Hematopoietic multipotent progenitor cell treated with erythropoietin and hydrocortisone succinate and interleukin-3 and kit ligand, for 6 days (in vitro differentiated cells): ENCODE measurements at regions not wholly inside any gene's neighbourhood (a gene's known extent, or its start where the extent isn't known, plus 50 kb on each side); places are given as distances from the start of the nearest gene placed in this dataset.
"Not testable (repeated sequence)": the region's sequence is repeated elsewhere in the genome, so short reads cannot be mapped to it uniquely, and the experiment has no call there.

Experiments
- DNase-seq: peaks from one replicate; pipeline ENCODE4 v3.0.0-alpha.2; 2015

DNA sequence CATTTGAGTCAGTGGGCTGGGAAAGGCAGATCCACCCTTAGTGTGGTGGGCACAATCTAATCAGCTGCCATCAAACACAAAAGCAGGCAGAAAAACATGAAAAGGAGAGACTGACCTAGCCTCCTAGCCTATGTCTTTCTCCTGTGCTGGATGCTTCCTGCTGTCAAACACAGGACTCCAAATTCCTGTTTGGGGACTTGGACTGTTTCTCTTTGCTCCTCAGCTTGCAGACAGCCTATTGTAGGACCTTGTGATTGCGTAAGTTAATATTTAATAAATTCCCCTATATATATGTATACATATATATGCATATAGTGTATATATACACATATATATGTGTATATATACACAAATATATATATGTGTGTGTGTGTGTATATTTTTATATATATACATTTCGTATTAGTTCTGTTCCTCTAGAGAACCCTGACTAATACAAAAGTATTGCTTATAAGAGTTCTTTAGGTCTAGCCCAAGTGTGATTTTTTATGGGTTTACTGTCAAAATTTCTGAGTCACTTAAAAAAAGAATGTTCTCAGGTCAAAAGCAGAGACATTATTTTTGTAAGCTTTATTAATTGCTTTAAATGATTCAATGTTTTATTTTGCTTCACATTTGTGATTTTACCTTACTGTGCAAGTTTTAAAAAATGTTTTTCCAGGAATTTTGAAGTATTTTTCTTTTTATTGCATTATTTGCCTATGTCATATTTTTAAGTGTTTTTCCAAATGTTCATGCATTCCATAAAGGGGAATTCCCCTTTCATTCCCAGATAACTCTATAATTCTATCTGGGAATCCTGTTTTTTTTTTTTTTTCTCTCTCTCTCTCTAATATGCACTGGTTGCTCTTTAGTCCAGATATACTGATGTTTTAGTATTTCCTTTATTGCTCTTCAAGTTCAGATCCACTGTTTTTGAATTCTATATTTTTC is 92.1 kb upstream of the ADAMTS5 start:
- DNase-seq: no peak

DNA sequence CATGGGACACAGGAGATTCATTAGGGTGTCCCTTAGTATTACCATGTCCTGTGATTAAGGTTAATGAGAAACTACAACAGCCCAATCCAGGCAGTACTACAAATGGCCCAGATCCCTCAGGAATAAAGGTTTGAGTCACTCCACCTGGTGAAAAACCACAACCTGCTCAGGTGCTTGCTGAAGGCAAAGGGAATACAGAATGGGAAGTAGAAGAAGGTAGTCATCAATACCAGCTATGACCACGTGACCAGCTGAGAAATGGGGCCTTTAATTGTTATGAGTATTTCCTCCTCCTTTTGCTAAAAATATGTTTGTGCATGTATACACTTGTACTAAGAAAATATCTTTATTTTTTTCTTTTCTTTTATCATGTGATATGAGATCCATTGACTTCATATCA is 91.1 kb upstream of the ADAMTS5 start:
- DNase-seq: no peak

GRCh38 chr21:27047658-27048314 is 80.9 kb upstream of the ADAMTS5 start:
- no peak for DNase-seq

GRCh38 chr21:27047283-27047657 is 80.4 kb upstream of the ADAMTS5 start:
- DNase-seq: no peak

DNA sequence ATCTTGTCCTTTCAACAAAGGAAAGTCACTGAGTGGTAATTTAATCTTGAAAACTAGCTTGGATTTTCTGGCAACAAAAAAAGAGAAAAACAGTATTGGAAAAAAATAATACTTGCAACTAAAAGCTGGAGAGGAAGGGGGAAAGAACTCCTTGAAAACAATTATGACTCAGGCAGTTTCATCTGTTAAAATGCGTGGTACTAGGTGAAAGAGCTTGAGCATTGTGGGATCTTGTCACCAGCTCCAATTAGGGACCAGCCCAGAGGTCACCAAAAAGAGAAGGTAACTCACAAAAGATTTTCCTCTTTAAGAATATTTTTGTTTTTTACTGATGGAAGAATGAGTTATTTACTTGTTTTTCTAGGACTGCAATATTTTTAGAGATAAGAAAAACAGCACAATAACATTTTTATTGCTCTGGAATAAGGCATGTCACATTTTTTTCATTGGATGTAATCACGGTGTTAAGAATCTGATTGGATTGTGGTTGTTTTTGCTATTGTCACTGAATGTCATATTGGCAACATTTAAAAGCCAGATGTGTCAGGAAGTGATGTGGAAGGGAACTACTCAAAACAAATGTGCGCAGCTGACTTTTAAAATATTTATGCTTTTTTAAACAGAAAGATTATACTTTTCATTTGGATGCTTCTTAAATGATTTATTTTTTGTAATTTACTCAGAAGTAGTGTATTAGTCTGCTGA is 78.5 kb upstream of the ADAMTS5 start:
- no peak for DNase-seq

DNA sequence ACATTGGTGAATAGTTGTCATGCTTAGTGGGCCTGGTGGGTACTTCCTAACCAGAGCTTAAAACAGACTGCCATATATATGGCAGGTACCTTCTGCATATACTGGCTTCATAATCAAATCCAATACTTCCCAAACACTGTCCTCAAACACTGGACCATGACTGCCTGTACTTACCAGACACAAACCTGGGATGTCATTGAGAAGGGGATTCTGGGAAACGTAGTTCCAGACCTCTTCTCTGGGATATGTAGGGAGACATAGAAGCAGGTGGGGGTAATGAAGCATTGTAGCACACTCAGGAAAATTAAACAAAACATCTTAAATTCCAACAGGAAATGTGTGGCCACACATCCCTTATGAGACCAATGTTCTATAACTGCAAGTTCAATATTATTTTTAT is 76.5 kb upstream of the ADAMTS5 start:
- DNase-seq: no peak

- DNase-seq: no peak
Observed at GRCh38 chr21:27040738-27041469, 74.0 kb upstream of the ADAMTS5 start.

GRCh38 chr21:27036736-27037301 is 69.9 kb upstream of the ADAMTS5 start:
- no peak for DNase-seq

DNA sequence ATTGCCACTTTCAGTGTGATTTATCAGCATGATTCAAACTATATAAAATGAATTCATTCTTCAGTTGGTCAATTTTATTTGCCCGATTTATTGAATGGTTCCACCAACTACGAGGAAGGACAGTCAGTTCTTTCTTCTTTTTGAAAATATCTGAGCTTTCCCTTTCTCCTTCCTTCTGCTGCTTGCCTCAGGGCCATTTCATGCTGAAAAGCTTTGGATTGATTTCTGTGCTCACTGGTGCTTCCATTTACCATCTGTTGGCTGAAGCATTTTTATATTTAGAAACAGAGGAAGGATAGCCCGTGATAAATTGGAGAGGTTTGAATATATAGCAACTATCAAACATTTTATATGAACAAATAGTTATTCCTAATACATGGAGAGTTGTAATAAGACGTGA is 68.9 kb upstream of the ADAMTS5 start:
- DNase-seq: no peak

GRCh38 chr21:27034796-27035195 is 67.9 kb upstream of the ADAMTS5 start:
- no peak for DNase-seq

DNA sequence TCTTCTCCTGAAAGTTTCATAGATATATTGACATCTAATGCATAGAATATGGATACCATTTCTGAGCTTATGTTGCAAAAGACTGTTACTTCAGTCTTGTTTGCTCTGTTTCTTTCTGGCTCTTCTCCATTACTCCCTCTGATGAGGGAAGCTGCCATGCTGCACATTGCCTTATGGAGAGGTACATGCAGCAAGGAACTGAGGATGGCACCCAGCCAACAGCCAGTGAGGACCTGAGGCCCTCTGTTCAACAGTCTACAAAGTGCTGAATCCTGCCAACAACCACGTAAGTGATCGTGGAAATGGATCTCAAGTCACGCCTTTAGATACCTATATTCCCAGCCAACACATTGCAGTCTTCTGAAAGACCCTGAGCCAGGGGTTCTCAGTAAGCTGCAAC is 66.6 kb upstream of the ADAMTS5 start:
- DNase-seq: no peak

- no peak for DNase-seq
Observed at GRCh38 chr21:27026501-27026900, 59.6 kb upstream of the ADAMTS5 start.

- DNase-seq: not testable (repeated sequence)
Observed at GRCh38 chr21:27025708-27026107, 58.8 kb upstream of the ADAMTS5 start.

GRCh38 chr21:27024971-27025370 is 58.1 kb upstream of the ADAMTS5 start:
- DNase-seq: no peak

GRCh38 chr21:27024301-27024700 is 57.4 kb upstream of the ADAMTS5 start:
- no peak for DNase-seq

GRCh38 chr21:27023186-27023585 is 56.3 kb upstream of the ADAMTS5 start:
- no peak for DNase-seq

- DNase-seq: no peak
Observed at GRCh38 chr21:27021801-27022200, 54.9 kb upstream of the ADAMTS5 start.

GRCh38 chr21:27021046-27021445 is 54.2 kb upstream of the ADAMTS5 start:
- no peak for DNase-seq

GRCh38 chr21:27017246-27017645 is 50.4 kb upstream of the ADAMTS5 start:
- DNase-seq: no peak
